Fibroblast of lung (primary cell): ENCODE measurements at regions not wholly inside any gene's neighbourhood (a gene's known extent, or its start where the extent isn't known, plus 50 kb on each side); places are given as distances from the start of the nearest gene placed in this dataset.

Source experiments
- DNase-seq, 2 donors: peaks; one replicate each; pipeline versions ENCODE4 v3.0.0 to v3.0.0-alpha.2; 2010; ENCODE audit warnings: low read depth in 2 of 2
- H2AFZ ChIP-seq: 2 replicates; pipeline ENCODE4 v1.5.1; 2012; ENCODE audit warnings: low read length, control low read depth, inconsistent platforms
- H3K27ac ChIP-seq: 2 replicates; pipeline ENCODE4 v1.5.1; 2011; ENCODE audit warnings: low read length, control low read depth; ENCODE audit not compliant: insufficient read depth
- H3K27me3 ChIP-seq: 2 replicates; pipeline ENCODE4 v1.5.1; 2011; ENCODE audit warnings: mild to moderate bottlenecking, low read length; ENCODE audit not compliant: control insufficient read depth, insufficient read depth
- H3K36me3 ChIP-seq: 2 replicates; pipeline ENCODE4 v1.5.1; 2011; ENCODE audit warnings: low read length; ENCODE audit not compliant: control insufficient read depth, insufficient read depth
- H3K4me1 ChIP-seq: 2 replicates; pipeline ENCODE4 v1.5.1; 2011; ENCODE audit warnings: low read length; ENCODE audit not compliant: control insufficient read depth, insufficient read depth; ENCODE audit errors: extremely low read depth
- H3K4me2 ChIP-seq: 2 replicates; pipeline ENCODE4 v1.5.1; 2011; ENCODE audit warnings: low read length, control low read depth; ENCODE audit not compliant: insufficient read depth; ENCODE audit errors: extremely low read depth
- H3K4me3 ChIP-seq, 4 experiments: fragments of 200-600 bp in 1 of 4; sonication (generic) in 1 of 4; replicated peaks in 1 of 4; 2 replicates each; pipeline ENCODE4 v1.5.1; 2011 to 2016; ENCODE audit warnings: low read length in 4 of 4, low read depth in 3 of 4, mild to moderate bottlenecking in 3 of 4, control low read depth in 2 of 4, inconsistent platforms in 1 of 4, mixed read lengths in 1 of 4; ENCODE audit not compliant: insufficient read depth in 1 of 4; ENCODE audit errors: control extremely low read depth in 1 of 4
- H3K79me2 ChIP-seq: 2 replicates; pipeline ENCODE4 v1.5.1; 2012; ENCODE audit warnings: mild to moderate bottlenecking, low read length, inconsistent platforms; ENCODE audit not compliant: control insufficient read depth, insufficient read depth
- H3K9ac ChIP-seq: 2 replicates; pipeline ENCODE4 v1.5.1; 2011; ENCODE audit warnings: mild to moderate bottlenecking, low read length, control low read depth; ENCODE audit not compliant: insufficient read depth
- H3K9me3 ChIP-seq: 2 replicates; pipeline ENCODE4 v1.5.1; 2012; ENCODE audit warnings: low read depth, low read length; ENCODE audit not compliant: control insufficient read depth, insufficient read depth
- H4K20me1 ChIP-seq: 2 replicates; pipeline ENCODE4 v1.5.1; 2011; ENCODE audit warnings: low read length; ENCODE audit not compliant: control insufficient read depth, insufficient read depth; ENCODE audit errors: extremely low read depth
- EZH2 ChIP-seq: IDR thresholded peaks from 2 replicates; pipeline ENCODE4 v1.5.1; 2012; ENCODE audit warnings: low read length, control low read depth, mild to moderate bottlenecking; ENCODE audit errors: missing control alignments
- TF ChIP-seq, protein P1 (sequence below), 2 donors: IDR thresholded peaks in 1 of 2; conservative IDR thresholded peaks in 1 of 2; 1 replicate in 1 of 2; 2 replicates in 1 of 2; pipeline ENCODE4 v1.5.1; 2011 to 2012; ENCODE audit warnings: low read length in 2 of 2, control low read depth in 1 of 2, inconsistent platforms in 1 of 2, low read depth in 1 of 2, mild to moderate bottlenecking in 1 of 2

DNA sequence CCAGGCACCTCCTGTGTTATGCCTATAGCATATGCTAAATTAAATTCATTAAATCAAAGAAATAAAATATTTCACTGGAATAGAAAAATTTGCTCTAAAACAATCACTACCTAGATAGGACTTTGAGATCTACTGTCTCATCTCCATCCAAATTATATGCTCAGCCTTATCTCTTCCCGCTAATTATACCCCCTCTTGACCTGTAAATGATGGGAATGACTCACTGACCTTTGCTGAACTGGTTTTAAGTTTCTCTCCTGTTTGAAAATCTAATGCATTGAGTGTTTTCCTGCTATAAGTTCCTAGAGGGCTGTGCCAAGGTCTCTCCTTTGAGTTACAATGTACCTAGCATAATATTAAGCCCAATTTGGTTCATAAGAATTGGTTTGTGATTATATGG, 110.1 kb downstream of the BMP2 start:
- no peak for DNase-seq
- no peak for TF ChIP-seq EZH2
- TF ChIP-seq, protein P1, sequence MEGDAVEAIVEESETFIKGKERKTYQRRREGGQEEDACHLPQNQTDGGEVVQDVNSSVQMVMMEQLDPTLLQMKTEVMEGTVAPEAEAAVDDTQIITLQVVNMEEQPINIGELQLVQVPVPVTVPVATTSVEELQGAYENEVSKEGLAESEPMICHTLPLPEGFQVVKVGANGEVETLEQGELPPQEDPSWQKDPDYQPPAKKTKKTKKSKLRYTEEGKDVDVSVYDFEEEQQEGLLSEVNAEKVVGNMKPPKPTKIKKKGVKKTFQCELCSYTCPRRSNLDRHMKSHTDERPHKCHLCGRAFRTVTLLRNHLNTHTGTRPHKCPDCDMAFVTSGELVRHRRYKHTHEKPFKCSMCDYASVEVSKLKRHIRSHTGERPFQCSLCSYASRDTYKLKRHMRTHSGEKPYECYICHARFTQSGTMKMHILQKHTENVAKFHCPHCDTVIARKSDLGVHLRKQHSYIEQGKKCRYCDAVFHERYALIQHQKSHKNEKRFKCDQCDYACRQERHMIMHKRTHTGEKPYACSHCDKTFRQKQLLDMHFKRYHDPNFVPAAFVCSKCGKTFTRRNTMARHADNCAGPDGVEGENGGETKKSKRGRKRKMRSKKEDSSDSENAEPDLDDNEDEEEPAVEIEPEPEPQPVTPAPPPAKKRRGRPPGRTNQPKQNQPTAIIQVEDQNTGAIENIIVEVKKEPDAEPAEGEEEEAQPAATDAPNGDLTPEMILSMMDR (conservative IDR thresholded peaks at IDR 0.05 in 1 of 2, IDR thresholded peaks at IDR 0.05 in 1 of 2; ENCODE audit: low read depth in 1 of 2, low read length in 2 of 2) = no peak
- no peak overlapping the region for H2AFZ ChIP-seq
- no peaks in the 10 kb centered on the region for H4K20me1 ChIP-seq
- H3K27me3 ChIP-seq = no peaks in the 10 kb centered on the region
- H3K4me1 ChIP-seq = no peaks in the 10 kb centered on the region
- H3K4me2 ChIP-seq = no peak overlapping the region
- H3K4me3 ChIP-seq = no peak overlapping the region
- H3K27ac ChIP-seq = no peak overlapping the region
- no peaks in the 10 kb centered on the region for H3K9me3 ChIP-seq
- H3K79me2 ChIP-seq = no peaks in the 10 kb centered on the region
- H3K36me3 ChIP-seq = no peaks in the 10 kb centered on the region
- H3K9ac ChIP-seq = no peak overlapping the region

GRCh38 chr20:6882561-6883291, 115.2 kb downstream of the BMP2 start:
- no peak overlapping the region for H2AFZ ChIP-seq
- H3K4me2 ChIP-seq = no peak overlapping the region
- no peaks in the 10 kb centered on the region for H3K4me1 ChIP-seq
- H3K9ac ChIP-seq = no peak overlapping the region
- H4K20me1 ChIP-seq = no peaks in the 10 kb centered on the region
- no peaks in the 10 kb centered on the region for H3K79me2 ChIP-seq
- no peaks in the 10 kb centered on the region for H3K9me3 ChIP-seq
- DNase-seq = peak in 1 of 2 donors; percentile 77
- TF ChIP-seq, protein P1 (conservative IDR thresholded peaks at IDR 0.05 in 1 of 2, IDR thresholded peaks at IDR 0.05 in 1 of 2; ENCODE audit: low read depth in 1 of 2, low read length in 2 of 2) = no peak
- TF ChIP-seq EZH2 = no peak
- H3K36me3 ChIP-seq = no peaks in the 10 kb centered on the region
- no peak overlapping the region for H3K4me3 ChIP-seq
- no peaks in the 10 kb centered on the region for H3K27me3 ChIP-seq
- no peak overlapping the region for H3K27ac ChIP-seq

GRCh38 chr20:6884114-6884513, 116.6 kb downstream of the BMP2 start:
- H3K36me3 ChIP-seq = no peaks in the 10 kb centered on the region
- H3K4me3 ChIP-seq = no peak overlapping the region
- H3K4me2 ChIP-seq = no peak overlapping the region
- no peaks in the 10 kb centered on the region for H3K4me1 ChIP-seq
- DNase-seq = peak in 1 of 2 donors; percentile 1
- no peaks in the 10 kb centered on the region for H3K9me3 ChIP-seq
- H3K27ac ChIP-seq = no peak overlapping the region
- H3K27me3 ChIP-seq = no peaks in the 10 kb centered on the region
- no peaks in the 10 kb centered on the region for H3K79me2 ChIP-seq
- TF ChIP-seq, protein P1 (conservative IDR thresholded peaks at IDR 0.05 in 1 of 2, IDR thresholded peaks at IDR 0.05 in 1 of 2; ENCODE audit: low read depth in 1 of 2, low read length in 2 of 2) = no peak
- H2AFZ ChIP-seq = no peak overlapping the region
- no peaks in the 10 kb centered on the region for H4K20me1 ChIP-seq
- no peak overlapping the region for H3K9ac ChIP-seq
